ENCODE measurements at regions not wholly inside any gene's neighbourhood (a gene's known extent, or its start where the extent isn't known, plus 50 kb on each side); places are given as distances from the start of the nearest gene placed in this dataset.

DNA sequence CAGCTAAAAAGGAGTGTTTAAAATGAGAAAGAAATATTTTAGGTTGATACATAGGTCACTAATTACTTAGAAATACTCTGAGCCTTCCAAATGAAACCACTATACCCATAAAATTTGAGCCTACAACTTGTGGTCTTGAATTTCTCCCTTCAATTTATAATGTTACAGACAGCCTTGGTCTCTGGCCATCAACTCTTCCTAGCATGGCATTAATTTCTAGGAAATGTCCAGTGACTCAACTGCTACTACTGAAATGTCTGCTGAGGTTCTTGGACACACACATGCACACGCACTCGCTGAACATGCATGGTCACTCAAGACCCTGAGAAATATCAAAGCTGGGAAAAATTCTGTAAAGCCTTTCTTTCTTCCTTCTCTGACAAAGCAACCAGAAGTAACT lies 61.1 kb upstream of the SAMSN1 start:
- POLR2A ChIA-PET (ENCODE audit: unreplicated experiment) = no interaction called here
- no peak for DNase-seq
- Histone ChIP-seq H3K9me3 (ENCODE audit: insufficient read depth, low read depth) (no peaks in the 10 kb centered on the region), H3K27me3 (ENCODE audit: insufficient read depth, low read depth) (no peaks in the 10 kb centered on the region), H3K36me3 (ENCODE audit: low read depth) (no peaks in the 10 kb centered on the region), H3K9me2 (ENCODE audit: insufficient read depth) (no peaks in the 10 kb centered on the region), H3K4me1 (replicated peaks; ENCODE audit: insufficient read depth) (peaks cover 16% of the 10 kb centered on the region), H3F3A (ENCODE audit: insufficient read depth, low read depth) (no peaks in the 10 kb centered on the region), H2AFZ (no peak overlapping the region), H4K20me1 (ENCODE audit: insufficient read depth) (no peaks in the 10 kb centered on the region), H3K4me2 (no peak overlapping the region), H3K4me3 (no peak overlapping the region), H3K27ac (no peak overlapping the region), H3K79me2 (ENCODE audit: low read depth) (no peaks in the 10 kb centered on the region)
- BruUV-seq (replicated peaks) = no TSS peak
- TF ChIP-seq EZH2 (IDR thresholded peaks at IDR 0.05; ENCODE audit: low read depth) = no peak
- TF ChIP-seq, protein P1, sequence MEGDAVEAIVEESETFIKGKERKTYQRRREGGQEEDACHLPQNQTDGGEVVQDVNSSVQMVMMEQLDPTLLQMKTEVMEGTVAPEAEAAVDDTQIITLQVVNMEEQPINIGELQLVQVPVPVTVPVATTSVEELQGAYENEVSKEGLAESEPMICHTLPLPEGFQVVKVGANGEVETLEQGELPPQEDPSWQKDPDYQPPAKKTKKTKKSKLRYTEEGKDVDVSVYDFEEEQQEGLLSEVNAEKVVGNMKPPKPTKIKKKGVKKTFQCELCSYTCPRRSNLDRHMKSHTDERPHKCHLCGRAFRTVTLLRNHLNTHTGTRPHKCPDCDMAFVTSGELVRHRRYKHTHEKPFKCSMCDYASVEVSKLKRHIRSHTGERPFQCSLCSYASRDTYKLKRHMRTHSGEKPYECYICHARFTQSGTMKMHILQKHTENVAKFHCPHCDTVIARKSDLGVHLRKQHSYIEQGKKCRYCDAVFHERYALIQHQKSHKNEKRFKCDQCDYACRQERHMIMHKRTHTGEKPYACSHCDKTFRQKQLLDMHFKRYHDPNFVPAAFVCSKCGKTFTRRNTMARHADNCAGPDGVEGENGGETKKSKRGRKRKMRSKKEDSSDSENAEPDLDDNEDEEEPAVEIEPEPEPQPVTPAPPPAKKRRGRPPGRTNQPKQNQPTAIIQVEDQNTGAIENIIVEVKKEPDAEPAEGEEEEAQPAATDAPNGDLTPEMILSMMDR (conservative IDR thresholded peaks at IDR 0.05) = no peak
- CTCF ChIA-PET = interaction anchor here (0.7 kb wide), 1 partner anchor 892 kb away, joined by 3 read pairs; no protein-coding TSS in a partner anchor
- intact Hi-C loops (cut with micrococcal nuclease; ENCODE audit: unreplicated experiment) = no loop called here

DNA sequence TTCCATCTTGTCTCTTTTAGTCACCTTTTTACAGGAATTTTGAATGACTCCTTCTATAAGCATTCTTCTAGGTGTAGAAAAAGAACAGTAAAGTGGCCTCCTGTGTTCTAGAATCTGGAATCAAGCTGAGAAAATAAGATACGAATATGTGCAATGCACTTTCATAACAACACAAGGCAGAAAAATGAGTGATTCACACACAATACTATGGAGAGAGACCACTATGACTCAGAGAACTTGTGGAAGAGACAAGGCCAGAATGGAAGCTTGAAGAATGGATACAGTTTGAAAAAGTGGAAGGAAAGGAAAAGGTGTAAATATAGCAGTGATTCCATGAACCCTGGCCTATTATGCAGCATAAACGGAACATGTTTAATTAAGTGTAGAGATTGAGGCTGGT lies 57.1 kb upstream of the SAMSN1 start:
- no peaks in the 10 kb centered on the region for H3K79me2 ChIP-seq (ENCODE audit: low read depth)
- peak in 1 of 2 experiments; percentile 60 for DNase-seq
- CTCF ChIA-PET = no interaction called here
- H2AFZ ChIP-seq = no peak overlapping the region
- H3K9me2 ChIP-seq (ENCODE audit: insufficient read depth) = no peaks in the 10 kb centered on the region
- BruUV-seq (replicated peaks) = no TSS peak
- H3K4me1 ChIP-seq (replicated peaks; ENCODE audit: insufficient read depth) = peaks cover 18% of the 10 kb centered on the region
- POLR2A ChIA-PET (ENCODE audit: unreplicated experiment) = no interaction called here
- no peaks in the 10 kb centered on the region for H3K27me3 ChIP-seq (ENCODE audit: insufficient read depth, low read depth)
- no peaks in the 10 kb centered on the region for H3F3A ChIP-seq (ENCODE audit: insufficient read depth, low read depth)
- H3K36me3 ChIP-seq (ENCODE audit: low read depth) = no peaks in the 10 kb centered on the region
- peak overlapping the region; percentile 36; the same call in 1 of the 2 replicates for H3K27ac ChIP-seq
- no peaks in the 10 kb centered on the region for H3K9me3 ChIP-seq (ENCODE audit: insufficient read depth, low read depth)
- TF ChIP-seq EZH2 (IDR thresholded peaks at IDR 0.05; ENCODE audit: low read depth) = no peak
- TF ChIP-seq, protein P1 (conservative IDR thresholded peaks at IDR 0.05) = no peak
- peak overlapping the region; percentile 56 for H3K4me2 ChIP-seq
- intact Hi-C loops (cut with micrococcal nuclease; ENCODE audit: unreplicated experiment) = no loop called here
- no peaks in the 10 kb centered on the region for H4K20me1 ChIP-seq (ENCODE audit: insufficient read depth)
- no peak overlapping the region for H3K4me3 ChIP-seq

DNA sequence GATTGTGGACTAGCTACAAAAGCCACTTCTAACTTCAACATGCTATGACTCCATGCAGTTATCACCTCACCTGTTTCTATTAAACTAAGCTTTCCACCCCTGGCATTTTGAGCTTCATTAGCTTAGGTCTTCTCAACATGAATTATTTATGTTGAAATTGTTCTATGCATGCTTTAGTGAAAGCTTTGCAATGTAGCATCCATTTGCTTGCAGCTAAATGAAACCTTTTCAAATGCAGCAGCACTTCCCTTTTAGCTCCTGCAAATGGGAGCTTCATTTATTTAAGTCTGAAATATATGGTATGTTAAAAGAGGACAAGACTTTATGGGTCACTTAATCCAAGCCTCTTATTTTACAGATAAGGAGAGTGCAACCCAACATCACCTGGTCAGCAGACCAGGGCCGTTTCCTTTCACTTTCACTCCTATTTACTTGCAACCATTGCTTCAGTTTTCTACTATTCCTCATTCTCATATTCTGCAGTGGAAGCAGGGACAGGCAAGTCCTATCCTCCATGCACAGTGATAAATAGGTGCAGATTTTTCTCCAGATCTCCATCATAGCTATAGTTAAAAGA lies 56.4 kb upstream of the SAMSN1 start:
- Histone ChIP-seq H2AFZ (0 out of 2 replicates have a peak overlapping the region, but pooled peaks have one; percentile 28), H3K4me1 (replicated peaks; ENCODE audit: insufficient read depth) (peaks cover 18% of the 10 kb centered on the region), H3K4me2 (peak overlapping the region; percentile 56), H3K36me3 (ENCODE audit: low read depth) (no peaks in the 10 kb centered on the region), H3K27me3 (ENCODE audit: insufficient read depth, low read depth) (no peaks in the 10 kb centered on the region), H3F3A (ENCODE audit: insufficient read depth, low read depth) (no peaks in the 10 kb centered on the region), H3K79me2 (ENCODE audit: low read depth) (no peaks in the 10 kb centered on the region), H3K4me3 (no peak overlapping the region), H3K27ac (no peak overlapping the region; the same call in 1 of the 2 replicates), H3K9me3 (ENCODE audit: insufficient read depth, low read depth) (no peaks in the 10 kb centered on the region), H4K20me1 (ENCODE audit: insufficient read depth) (no peaks in the 10 kb centered on the region), H3K9me2 (ENCODE audit: insufficient read depth) (no peaks in the 10 kb centered on the region)
- intact Hi-C loops (cut with micrococcal nuclease; ENCODE audit: unreplicated experiment) = no loop called here
- DNase-seq = no peak
- no peak for TF ChIP-seq EZH2 (IDR thresholded peaks at IDR 0.05; ENCODE audit: low read depth)
- TF ChIP-seq, protein P1 (conservative IDR thresholded peaks at IDR 0.05) = no peak
- CTCF ChIA-PET = no interaction called here
- BruUV-seq (replicated peaks) = no TSS peak
- POLR2A ChIA-PET (ENCODE audit: unreplicated experiment) = no interaction called here
